Activated CD4-positive, alpha-beta memory T cell treated with anti-CD3 and anti-CD28 coated beads for 36 hours (primary cell): ENCODE measurements at regions not wholly inside any gene's neighbourhood (a gene's known extent, or its start where the extent isn't known, plus 50 kb on each side); places are given as distances from the start of the nearest gene placed in this dataset.

Source experiments
- CTCF ChIA-PET: fragments of 350-600 bp; sonication (Branson Sonifier 250); formaldehyde crosslinking; loops from one replicate; lab custom pipeline; 2021; ENCODE audit warnings: antibody characterized with exemption, inconsistent platforms; lab: Charles Lee
- POLR2A ChIA-PET: fragments of 350-600 bp; sonication (Branson Sonifier 250); formaldehyde crosslinking; loops from one replicate; lab custom pipeline; 2021; ENCODE audit warnings: antibody characterized with exemption; lab: Charles Lee
- DNase-seq: peaks from one replicate; pipeline ENCODE4 v3.0.0-alpha.2; 2020
- H3K27ac Mint-ChIP-seq: one replicate; pipeline ENCODE4 v1.8.0; 2021; ENCODE audit warnings: mixed read lengths
- H3K27me3 Mint-ChIP-seq: one replicate; pipeline ENCODE4 v1.8.0; 2021; ENCODE audit warnings: mixed read lengths
- H3K36me3 Mint-ChIP-seq: one replicate; pipeline ENCODE4 v1.8.0; 2021; ENCODE audit warnings: mixed read lengths
- H3K4me1 Mint-ChIP-seq: one replicate; pipeline ENCODE4 v1.8.0; 2021; ENCODE audit warnings: low read depth, mixed read lengths
- H3K4me3 Mint-ChIP-seq: one replicate; pipeline ENCODE4 v1.8.0; 2021; ENCODE audit warnings: mild to moderate bottlenecking, mixed read lengths
- H3K9me3 Mint-ChIP-seq: one replicate; pipeline ENCODE4 v1.8.0; 2021; ENCODE audit warnings: mixed read lengths
- intact Hi-C: fragments of 100-400 bp; cut with micrococcal nuclease; formaldehyde crosslinking; loops from one replicate; pipeline ENCODE4 v1.15.1; 2023

DNA sequence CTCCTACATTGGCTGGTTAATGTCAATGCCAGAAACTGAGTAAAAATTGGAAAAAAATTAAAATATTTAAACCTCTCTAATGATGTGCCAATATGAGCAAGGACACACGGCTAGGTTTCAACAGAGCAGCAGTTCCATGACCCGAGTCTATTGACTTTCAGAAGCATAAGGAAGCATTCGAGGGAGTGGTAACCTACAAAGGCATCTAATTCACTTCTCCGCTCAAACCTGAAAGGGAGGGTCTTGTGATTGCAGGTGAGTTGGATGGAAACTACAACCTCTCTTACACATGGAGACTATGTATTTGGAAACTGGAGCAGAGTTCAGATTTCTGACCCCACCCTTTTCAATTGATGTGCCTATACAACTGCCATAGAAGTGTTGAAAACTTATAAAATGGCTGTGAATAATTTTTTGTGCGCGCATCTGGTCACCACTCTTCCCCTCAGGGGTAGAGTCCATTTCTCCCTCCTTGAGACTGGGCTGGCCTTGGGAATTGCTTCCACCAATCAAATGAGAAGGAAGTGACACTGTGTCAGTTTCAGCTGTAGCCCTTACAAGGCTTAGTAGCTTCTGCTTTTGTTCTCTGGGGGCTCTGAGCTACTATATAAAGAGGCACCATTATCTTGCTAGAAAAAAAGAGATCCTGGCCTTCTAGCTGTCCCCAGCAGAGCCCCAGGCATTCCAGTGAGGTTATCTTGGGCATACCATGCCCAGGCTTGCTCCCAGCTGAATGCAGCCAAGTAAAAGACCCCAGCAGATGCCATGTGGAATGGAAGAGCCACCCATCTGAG, 278.0 kb downstream of the EPHA4 start:
- Mint-ChIP-seq H3K4me3 (no peak overlapping the region), H3K9me3 (no peaks in the 10 kb centered on the region), H3K27me3 (peaks cover 10% of the 10 kb centered on the region), H3K27ac (no peak overlapping the region), H3K4me1 (no peaks in the 10 kb centered on the region), H3K36me3 (no peaks in the 10 kb centered on the region)
- intact Hi-C loops: no loop called here
- no peak for DNase-seq
- CTCF ChIA-PET: no interaction called here
- POLR2A ChIA-PET: no interaction called here

DNA sequence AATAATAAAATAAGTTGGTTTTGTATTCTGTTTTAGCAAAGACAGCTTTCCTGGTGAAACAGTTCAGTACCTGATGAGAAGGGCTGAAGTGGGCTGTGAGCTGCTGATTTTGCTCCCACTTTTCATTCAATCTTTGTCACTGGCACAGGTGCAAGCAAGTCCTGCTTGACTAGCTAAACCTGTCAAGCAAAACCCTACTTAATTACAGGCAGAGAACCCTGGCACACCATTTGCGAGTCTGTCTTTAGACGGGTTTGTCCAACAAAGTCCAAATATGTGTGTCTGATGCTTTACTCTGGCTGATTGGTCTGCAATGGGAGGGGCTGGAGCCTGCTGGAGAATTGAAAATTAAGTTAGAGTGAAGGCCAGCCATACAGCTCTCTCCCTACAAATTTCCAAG, 267.2 kb downstream of the EPHA4 start:
- CTCF ChIA-PET: no interaction called here
- Mint-ChIP-seq H3K4me3 (no peak overlapping the region), H3K36me3 (no peaks in the 10 kb centered on the region), H3K9me3 (no peaks in the 10 kb centered on the region), H3K4me1 (no peaks in the 10 kb centered on the region), H3K27me3 (no peaks in the 10 kb centered on the region), H3K27ac (no peak overlapping the region)
- no peak for DNase-seq
- POLR2A ChIA-PET: no interaction called here
- intact Hi-C loops: loop anchor here (5.0 kb wide), 1 partner anchor 267 kb away; the partner anchor contains the start of gene EPHA4

DNA sequence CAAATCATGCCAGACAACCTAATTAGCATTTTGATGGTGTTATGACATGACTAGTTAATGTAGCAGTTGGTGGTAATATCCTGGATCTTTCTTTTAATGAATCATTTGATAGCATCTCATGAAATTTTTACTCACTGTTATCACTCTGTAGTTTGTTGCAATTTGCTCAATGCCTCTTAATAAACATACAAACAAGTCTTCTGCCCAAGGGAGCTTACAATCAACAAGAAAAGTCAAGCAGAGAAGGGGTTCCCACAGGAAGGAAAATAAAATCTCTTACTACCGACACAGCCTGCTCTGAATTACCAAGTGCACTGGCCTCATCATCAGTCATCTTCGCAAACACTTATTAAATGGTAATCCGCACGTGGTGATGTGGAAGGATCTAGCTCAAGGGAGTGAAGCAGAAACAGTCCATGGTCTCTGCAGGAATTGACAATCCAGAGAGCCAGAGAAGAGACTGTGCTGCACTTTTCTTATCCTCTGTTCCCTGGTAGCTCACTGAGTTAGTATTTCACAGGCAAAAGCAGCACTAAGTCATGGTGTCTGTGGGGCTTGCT, 263.5 kb downstream of the EPHA4 start:
- ChIA-PET CTCF (no interaction called here), POLR2A (no interaction called here)
- intact Hi-C loops: no loop called here
- H3K4me1 Mint-ChIP-seq: peaks cover 7% of the 10 kb centered on the region
- no peaks in the 10 kb centered on the region for H3K36me3 Mint-ChIP-seq
- DNase-seq: no peak
- H3K27ac Mint-ChIP-seq: no peak overlapping the region
- no peaks in the 10 kb centered on the region for H3K9me3 Mint-ChIP-seq
- peaks cover 5% of the 10 kb centered on the region for H3K27me3 Mint-ChIP-seq
- no peak overlapping the region for H3K4me3 Mint-ChIP-seq

GRCh38 chr2:221309892-221310583, 262.1 kb downstream of the EPHA4 start:
- Mint-ChIP-seq H3K27ac (no peak overlapping the region), H3K4me3 (no peak overlapping the region), H3K4me1 (peaks cover 7% of the 10 kb centered on the region), H3K9me3 (no peaks in the 10 kb centered on the region), H3K36me3 (no peaks in the 10 kb centered on the region), H3K27me3 (peaks cover 9% of the 10 kb centered on the region)
- DNase-seq: no peak
- ChIA-PET POLR2A (no interaction called here), CTCF (no interaction called here)
- intact Hi-C loops: no loop called here

GRCh38 chr2:221310730-221311129, 261.4 kb downstream of the EPHA4 start:
- Mint-ChIP-seq H3K4me1 (peaks cover 7% of the 10 kb centered on the region), H3K4me3 (no peak overlapping the region), H3K27ac (no peak overlapping the region), H3K9me3 (no peaks in the 10 kb centered on the region), H3K27me3 (peaks cover 9% of the 10 kb centered on the region), H3K36me3 (no peaks in the 10 kb centered on the region)
- intact Hi-C loops: no loop called here
- no peak for DNase-seq
- CTCF ChIA-PET: no interaction called here
- POLR2A ChIA-PET: no interaction called here

GRCh38 chr2:221312634-221313033, 259.5 kb downstream of the EPHA4 start:
- ChIA-PET CTCF (no interaction called here), POLR2A (no interaction called here)
- no peaks in the 10 kb centered on the region for H3K36me3 Mint-ChIP-seq
- intact Hi-C loops: no loop called here
- no peak overlapping the region for H3K4me3 Mint-ChIP-seq
- H3K9me3 Mint-ChIP-seq: no peaks in the 10 kb centered on the region
- H3K27ac Mint-ChIP-seq: no peak overlapping the region
- DNase-seq: no peak
- H3K27me3 Mint-ChIP-seq: peaks cover 9% of the 10 kb centered on the region
- H3K4me1 Mint-ChIP-seq: peaks cover 7% of the 10 kb centered on the region

DNA sequence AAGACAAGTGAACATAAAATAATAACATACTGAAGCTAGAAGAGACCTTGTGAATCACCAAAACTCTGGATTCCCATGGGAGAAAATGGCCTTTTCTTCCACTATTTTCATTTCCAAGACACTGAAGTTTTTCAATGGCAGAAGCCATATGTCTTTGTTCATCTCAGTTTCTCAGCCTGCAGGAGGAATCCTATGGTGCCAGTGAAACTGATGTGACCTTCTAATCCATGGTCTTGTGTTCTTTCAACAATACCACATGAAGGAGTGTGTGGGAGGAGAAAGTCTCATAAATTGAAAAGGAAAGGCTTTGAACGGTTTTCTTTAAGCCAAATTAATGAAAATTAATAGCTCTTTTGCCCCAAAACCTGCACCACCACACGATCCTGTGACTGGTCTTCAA, 257.3 kb downstream of the EPHA4 start:
- H3K27ac Mint-ChIP-seq: no peak overlapping the region
- peaks cover 9% of the 10 kb centered on the region for H3K27me3 Mint-ChIP-seq
- H3K36me3 Mint-ChIP-seq: no peaks in the 10 kb centered on the region
- ChIA-PET POLR2A (no interaction called here), CTCF (no interaction called here)
- no peak for DNase-seq
- H3K9me3 Mint-ChIP-seq: no peaks in the 10 kb centered on the region
- H3K4me1 Mint-ChIP-seq: peaks cover 7% of the 10 kb centered on the region
- intact Hi-C loops: no loop called here
- no peak overlapping the region for H3K4me3 Mint-ChIP-seq

- Mint-ChIP-seq H3K27ac (no peak overlapping the region), H3K9me3 (no peaks in the 10 kb centered on the region), H3K4me1 (no peaks in the 10 kb centered on the region), H3K36me3 (no peaks in the 10 kb centered on the region), H3K27me3 (peaks cover 8% of the 10 kb centered on the region), H3K4me3 (no peak overlapping the region)
- intact Hi-C loops: no loop called here
- ChIA-PET CTCF (no interaction called here), POLR2A (no interaction called here)
- DNase-seq: no peak
Measured at GRCh38 chr2:221318376-221319130, 253.6 kb downstream of the EPHA4 start.

GRCh38 chr2:221322741-221323140, 249.4 kb downstream of the EPHA4 start:
- POLR2A ChIA-PET: no interaction called here
- no peak for DNase-seq
- H3K27ac Mint-ChIP-seq: no peak overlapping the region
- H3K36me3 Mint-ChIP-seq: no peaks in the 10 kb centered on the region
- no peaks in the 10 kb centered on the region for H3K4me1 Mint-ChIP-seq
- intact Hi-C loops: no loop called here
- H3K27me3 Mint-ChIP-seq: peaks cover 7% of the 10 kb centered on the region
- no peaks in the 10 kb centered on the region for H3K9me3 Mint-ChIP-seq
- CTCF ChIA-PET: no interaction called here
- no peak overlapping the region for H3K4me3 Mint-ChIP-seq

DNA sequence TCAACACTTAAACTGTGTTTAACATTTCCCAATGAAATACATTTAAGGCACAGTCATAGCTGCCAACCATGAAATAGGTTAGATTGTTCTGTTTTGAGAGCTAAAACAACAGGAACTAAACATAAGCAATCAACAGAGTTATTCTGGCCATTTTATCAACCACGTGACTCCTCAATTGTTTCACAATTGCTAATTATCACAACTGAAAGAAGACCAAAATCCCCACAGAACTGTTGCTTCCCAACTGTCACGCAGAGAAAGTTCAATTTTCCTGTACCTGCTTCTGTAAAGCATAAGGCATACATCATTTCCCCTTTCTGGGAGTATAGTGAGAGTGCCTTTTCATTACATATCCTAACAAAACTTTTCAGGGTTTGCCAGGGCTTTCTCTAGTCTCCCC, 248.6 kb downstream of the EPHA4 start:
- ChIA-PET POLR2A (no interaction called here), CTCF (no interaction called here)
- H3K27me3 Mint-ChIP-seq: peaks cover 7% of the 10 kb centered on the region
- intact Hi-C loops: no loop called here
- H3K4me1 Mint-ChIP-seq: no peaks in the 10 kb centered on the region
- H3K9me3 Mint-ChIP-seq: no peaks in the 10 kb centered on the region
- DNase-seq: no peak
- no peak overlapping the region for H3K4me3 Mint-ChIP-seq
- H3K27ac Mint-ChIP-seq: no peak overlapping the region
- H3K36me3 Mint-ChIP-seq: no peaks in the 10 kb centered on the region

DNA sequence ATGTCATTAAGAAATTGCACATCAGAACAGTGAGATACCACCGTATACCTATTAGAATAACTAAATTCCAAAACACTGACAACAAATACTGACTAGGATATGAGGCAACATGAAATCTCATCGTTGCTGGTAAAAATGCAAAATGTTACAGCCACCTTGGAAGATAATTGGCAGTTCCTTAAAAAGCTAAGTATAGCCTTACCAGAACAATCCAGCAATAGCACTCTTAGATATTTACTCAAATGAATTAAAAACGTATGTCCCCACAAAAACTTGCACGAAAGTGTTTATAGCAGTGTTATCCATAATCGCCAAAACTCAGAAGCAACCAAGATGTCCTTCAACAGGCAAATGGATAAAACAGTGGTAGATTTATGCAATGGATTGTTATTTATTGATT, 241.7 kb downstream of the EPHA4 start:
- Mint-ChIP-seq H3K27me3 (peaks cover 11% of the 10 kb centered on the region), H3K9me3 (peaks cover 10% of the 10 kb centered on the region), H3K4me3 (no peak overlapping the region), H3K4me1 (no peaks in the 10 kb centered on the region), H3K27ac (no peak overlapping the region), H3K36me3 (peaks cover 1% of the 10 kb centered on the region)
- intact Hi-C loops: no loop called here
- POLR2A ChIA-PET: no interaction called here
- CTCF ChIA-PET: no interaction called here
- DNase-seq: no peak

- Mint-ChIP-seq H3K4me1 (no peaks in the 10 kb centered on the region), H3K27me3 (peaks cover 8% of the 10 kb centered on the region), H3K9me3 (peaks cover 10% of the 10 kb centered on the region), H3K4me3 (no peak overlapping the region), H3K36me3 (peaks cover 1% of the 10 kb centered on the region), H3K27ac (no peak overlapping the region)
- DNase-seq: no peak
- POLR2A ChIA-PET: no interaction called here
- CTCF ChIA-PET: no interaction called here
- intact Hi-C loops: no loop called here
Measured at GRCh38 chr2:221334481-221335218, 237.5 kb downstream of the EPHA4 start.
